CD4-positive, CD25-positive, alpha-beta regulatory T cell (primary cell): ENCODE measurements at regions not wholly inside any gene's neighbourhood (a gene's known extent, or its start where the extent isn't known, plus 50 kb on each side); places are given as distances from the start of the nearest gene placed in this dataset.

Experiments used
- ATAC-seq, 2 donors: fragments of 150-1000 bp; cut with Tn5 transposase; one replicate each; pipeline ENCODE4 v1.10.0; 2021; ENCODE audit warnings: low read depth in 2 of 2, moderate number of reproducible peaks in 2 of 2, moderate library complexity in 1 of 2
- DNase-seq, 3 donors: peaks; one replicate each; pipeline versions ENCODE4 v3.0.0 to v3.0.0-alpha.2; 2012 to 2022; ENCODE audit warnings: mixed read lengths in 1 of 3
- H3K27ac ChIP-seq: one replicate; pipeline ENCODE4 v1.7.0; 2013; ENCODE audit warnings: mild to moderate bottlenecking, low read length; ENCODE audit not compliant: insufficient read depth, poor library complexity, severe bottlenecking
- H3K27me3 ChIP-seq: one replicate; pipeline ENCODE4 v1.7.0; 2013; ENCODE audit warnings: low read length; ENCODE audit not compliant: control insufficient read depth, insufficient read depth
- H3K36me3 ChIP-seq: one replicate; pipeline ENCODE4 v1.7.0; 2013; ENCODE audit warnings: mild to moderate bottlenecking, low read length, moderate library complexity; ENCODE audit not compliant: control insufficient read depth, insufficient read depth
- H3K4me1 ChIP-seq: 2 replicates; pipeline ENCODE4 v1.7.0; 2013; ENCODE audit warnings: mild to moderate bottlenecking, low read length; ENCODE audit not compliant: insufficient read depth, control insufficient read depth, poor library complexity, severe bottlenecking
- H3K4me3 ChIP-seq: one replicate; pipeline ENCODE4 v1.7.0; 2013; ENCODE audit warnings: low read depth, mild to moderate bottlenecking, low read length, moderate library complexity
- H3K9me3 ChIP-seq, 2 experiments: 1 replicate in 1 of 2; 2 replicates in 1 of 2; pipeline ENCODE4 v1.7.0; 2013; ENCODE audit warnings: low read length in 2 of 2, mild to moderate bottlenecking in 1 of 2, moderate library complexity in 1 of 2; ENCODE audit not compliant: control insufficient read depth in 2 of 2
- H3K27ac Mint-ChIP-seq, 3 donors: one replicate each; pipeline ENCODE4 v1.8.0; 2020 to 2022; ENCODE audit warnings: mild to moderate bottlenecking in 3 of 3, mixed read lengths in 3 of 3, moderate library complexity in 2 of 3
- H3K27me3 Mint-ChIP-seq: one replicate; pipeline ENCODE4 v1.8.0; 2022; ENCODE audit warnings: mild to moderate bottlenecking, mixed read lengths
- H3K36me3 Mint-ChIP-seq: one replicate; pipeline ENCODE4 v1.8.0; 2020; ENCODE audit warnings: mixed read lengths
- H3K4me1 Mint-ChIP-seq, 4 donors: one replicate each; pipeline ENCODE4 v1.8.0; 2020 to 2022; ENCODE audit warnings: mixed read lengths in 4 of 4, mild to moderate bottlenecking in 1 of 4
- H3K4me3 Mint-ChIP-seq, 4 donors: one replicate each; pipeline ENCODE4 v1.8.0; 2020 to 2022; ENCODE audit warnings: mild to moderate bottlenecking in 4 of 4, mixed read lengths in 4 of 4, moderate library complexity in 3 of 4
- H3K9me3 Mint-ChIP-seq, 7 donors: one replicate each; pipeline ENCODE4 v1.8.0; 2020 to 2022; ENCODE audit warnings: mixed read lengths in 7 of 7, mild to moderate bottlenecking in 3 of 7, moderate library complexity in 2 of 7

GRCh38 chr14:40523123-40523522 lies 1083.6 kb upstream of the LRFN5 start:
- no peak overlapping the region for H3K4me3 ChIP-seq
- no peak for ATAC-seq
- DNase-seq = no peak
- no peaks in the 10 kb centered on the region for H3K4me1 ChIP-seq
- H3K27me3 ChIP-seq = no peaks in the 10 kb centered on the region
- Mint-ChIP-seq H3K36me3 (no peaks in the 10 kb centered on the region), H3K4me1 (no peaks in the 10 kb centered on the region), H3K27ac (no peak overlapping the region), H3K27me3 (no peaks in the 10 kb centered on the region), H3K4me3 (no peak overlapping the region), H3K9me3 (peaks cover 0 to 20% (median 2%) of the 10 kb centered on the region in 7 donors)
- H3K9me3 ChIP-seq = no peaks in the 10 kb centered on the region
- H3K36me3 ChIP-seq = no peaks in the 10 kb centered on the region
- H3K27ac ChIP-seq = no peak overlapping the region

- peaks cover 3 to 12% (median 9%) of the 10 kb centered on the region in 7 donors for H3K9me3 Mint-ChIP-seq
- no peaks in the 10 kb centered on the region for H3K36me3 Mint-ChIP-seq
- H3K27ac Mint-ChIP-seq = no peak overlapping the region
- no peaks in the 10 kb centered on the region for H3K27me3 ChIP-seq
- no peak for ATAC-seq
- H3K27ac ChIP-seq = no peak overlapping the region
- no peak overlapping the region for H3K4me3 Mint-ChIP-seq
- H3K4me1 ChIP-seq = no peaks in the 10 kb centered on the region
- no peaks in the 10 kb centered on the region for H3K36me3 ChIP-seq
- peaks cover 0 to 3% of the 10 kb centered on the region in 2 experiments for H3K9me3 ChIP-seq
- no peaks in the 10 kb centered on the region for H3K27me3 Mint-ChIP-seq
- H3K4me3 ChIP-seq = no peak overlapping the region
- no peak for DNase-seq
- no peaks in the 10 kb centered on the region for H3K4me1 Mint-ChIP-seq
Measured at GRCh38 chr14:40494483-40494882, 1062.2 kb upstream of the FBXO33 start.

- DNase-seq (no peak), ATAC-seq (no peak)
- H3K4me3 Mint-ChIP-seq = no peak overlapping the region
- H3K27ac Mint-ChIP-seq = no peak overlapping the region
- H3K9me3 Mint-ChIP-seq = peaks cover 0 to 9% (median 6%) of the 10 kb centered on the region in 7 donors
- Histone ChIP-seq H3K27me3 (no peaks in the 10 kb centered on the region), H3K4me1 (no peaks in the 10 kb centered on the region), H3K9me3 (no peaks in the 10 kb centered on the region), H3K36me3 (no peaks in the 10 kb centered on the region), H3K27ac (no peak overlapping the region), H3K4me3 (no peak overlapping the region)
- no peaks in the 10 kb centered on the region for H3K27me3 Mint-ChIP-seq
- no peaks in the 10 kb centered on the region for H3K4me1 Mint-ChIP-seq
- no peaks in the 10 kb centered on the region for H3K36me3 Mint-ChIP-seq
Measured at GRCh38 chr14:40487824-40488223, 1055.6 kb upstream of the FBXO33 start.

- no peaks in the 10 kb centered on the region for H3K27me3 ChIP-seq
- Mint-ChIP-seq H3K4me1 (no peaks in the 10 kb centered on the region), H3K27me3 (no peaks in the 10 kb centered on the region), H3K27ac (no peak overlapping the region), H3K4me3 (no peak overlapping the region), H3K9me3 (peaks cover 0 to 6% (median 4%) of the 10 kb centered on the region in 7 donors), H3K36me3 (no peaks in the 10 kb centered on the region)
- ATAC-seq (no peak), DNase-seq (no peak)
- H3K4me3 ChIP-seq = no peak overlapping the region
- H3K27ac ChIP-seq = no peak overlapping the region
- H3K4me1 ChIP-seq = no peaks in the 10 kb centered on the region
- no peaks in the 10 kb centered on the region for H3K9me3 ChIP-seq
- H3K36me3 ChIP-seq = no peaks in the 10 kb centered on the region
Measured at GRCh38 chr14:40485688-40486087, 1053.5 kb upstream of the FBXO33 start.

GRCh38 chr14:40476005-40476404 lies 1043.8 kb upstream of the FBXO33 start:
- Histone ChIP-seq H3K4me1 (no peaks in the 10 kb centered on the region), H3K9me3 (peaks cover 1 to 30% of the 10 kb centered on the region in 2 experiments), H3K27ac (no peak overlapping the region), H3K27me3 (no peaks in the 10 kb centered on the region), H3K36me3 (no peaks in the 10 kb centered on the region), H3K4me3 (no peak overlapping the region)
- ATAC-seq = no peak
- Mint-ChIP-seq H3K36me3 (peaks cover 4% of the 10 kb centered on the region), H3K27me3 (no peaks in the 10 kb centered on the region), H3K27ac (no peak overlapping the region), H3K4me3 (no peak overlapping the region), H3K4me1 (no peaks in the 10 kb centered on the region), H3K9me3 (peaks cover 3 to 42% (median 12%) of the 10 kb centered on the region in 7 donors)
- DNase-seq = no peak

- Histone ChIP-seq H3K27me3 (no peaks in the 10 kb centered on the region), H3K9me3 (peaks cover 0 to 5% of the 10 kb centered on the region in 2 experiments), H3K4me3 (no peak overlapping the region), H3K4me1 (no peaks in the 10 kb centered on the region), H3K36me3 (no peaks in the 10 kb centered on the region), H3K27ac (no peak overlapping the region)
- Mint-ChIP-seq H3K27me3 (no peaks in the 10 kb centered on the region), H3K9me3 (peaks cover 4 to 48% (median 11%) of the 10 kb centered on the region in 7 donors), H3K27ac (no peak overlapping the region), H3K36me3 (peaks cover 4% of the 10 kb centered on the region), H3K4me1 (no peaks in the 10 kb centered on the region), H3K4me3 (no peak overlapping the region)
- no peak for ATAC-seq
- DNase-seq = no peak
Measured at GRCh38 chr14:40467969-40468368, 1035.7 kb upstream of the FBXO33 start.

GRCh38 chr14:40464531-40464930 lies 1032.3 kb upstream of the FBXO33 start:
- Histone ChIP-seq H3K4me3 (no peak overlapping the region), H3K9me3 (no peaks in the 10 kb centered on the region), H3K4me1 (no peaks in the 10 kb centered on the region), H3K36me3 (no peaks in the 10 kb centered on the region), H3K27ac (no peak overlapping the region), H3K27me3 (no peaks in the 10 kb centered on the region)
- DNase-seq (no peak), ATAC-seq (no peak)
- Mint-ChIP-seq H3K9me3 (peaks cover 3 to 24% (median 6%) of the 10 kb centered on the region in 7 donors), H3K36me3 (no peaks in the 10 kb centered on the region), H3K27me3 (no peaks in the 10 kb centered on the region), H3K4me1 (no peaks in the 10 kb centered on the region), H3K27ac (no peak overlapping the region), H3K4me3 (no peak overlapping the region)

GRCh38 chr14:40463886-40464285 lies 1031.7 kb upstream of the FBXO33 start:
- Mint-ChIP-seq H3K36me3 (no peaks in the 10 kb centered on the region), H3K27ac (no peak overlapping the region), H3K4me1 (no peaks in the 10 kb centered on the region), H3K4me3 (peak overlapping the region in 1 of 4 donors; percentile 47), H3K9me3 (peaks cover 3 to 24% (median 6%) of the 10 kb centered on the region in 7 donors), H3K27me3 (no peaks in the 10 kb centered on the region)
- H3K9me3 ChIP-seq = no peaks in the 10 kb centered on the region
- no peaks in the 10 kb centered on the region for H3K27me3 ChIP-seq
- no peak overlapping the region for H3K27ac ChIP-seq
- no peak for ATAC-seq
- no peak for DNase-seq
- no peaks in the 10 kb centered on the region for H3K36me3 ChIP-seq
- no peak overlapping the region for H3K4me3 ChIP-seq
- no peaks in the 10 kb centered on the region for H3K4me1 ChIP-seq
